Thyroid gland (tissue), 4 donors: ENCODE measurements at regions not wholly inside any gene's neighbourhood (a gene's known extent, or its start where the extent isn't known, plus 50 kb on each side); places are given as distances from the start of the nearest gene placed in this dataset.

Source experiments
- DNase-seq, 2 donors: peaks; one replicate each; pipeline ENCODE4 v3.0.0-alpha.2; 2019
- H3K27ac ChIP-seq, 3 donors: fragments of 200-600 bp; sonication (generic); 1 replicate in 2 of 3; 2 replicates in 1 of 3; pipeline ENCODE4 v1.5.1; 2016 to 2019; ENCODE audit warnings: mild to moderate bottlenecking in 1 of 3, moderate library complexity in 1 of 3
- H3K27me3 ChIP-seq: fragments of 200-600 bp; sonication (generic); one replicate; pipeline ENCODE4 v1.5.1; 2019
- H3K36me3 ChIP-seq, 2 donors: fragments of 200-600 bp; sonication (generic); one replicate each; pipeline ENCODE4 v1.5.1; 2016 to 2019
- H3K4me1 ChIP-seq, 2 donors: fragments of 200-600 bp; sonication (generic); one replicate each; pipeline ENCODE4 v1.5.1; 2017 to 2019
- H3K4me3 ChIP-seq, 3 donors: fragments of 200-600 bp; sonication (generic); replicated peaks in 1 of 3; 1 replicate in 2 of 3; 2 replicates in 1 of 3; pipeline ENCODE4 v1.5.1; 2016; ENCODE audit warnings: mild to moderate bottlenecking in 1 of 3
- H3K9me3 ChIP-seq: fragments of 200-600 bp; sonication (generic); one replicate; pipeline ENCODE4 v1.5.1; 2017
- POLR2A ChIP-seq, 2 donors: fragments of 450-650 bp; IDR thresholded peaks; one replicate each; pipeline ENCODE4 v1.6.1; 2017; ENCODE audit warnings: antibody characterized with exemption in 2 of 2, mild to moderate bottlenecking in 2 of 2, moderate library complexity in 1 of 2
- WGBS, 2 donors: methylation state at CpG; one replicate each; pipeline ENCODE4 v1.1.5; 2017; 5-methylcytosine and 5-hydroxymethylcytosine counted together
- intact Hi-C: fragments of 100-400 bp; cut with DNase I; formaldehyde crosslinking; loops from one replicate; pipeline ENCODE4 v1.15.1; 2023
- TF ChIP-seq, protein P1 (sequence below), 6 experiments: fragments of 200-600 bp in 3 of 6; fragments of 450-650 bp in 3 of 6; sonication (generic) in 3 of 6; IDR thresholded peaks; one replicate each; pipeline ENCODE4 v1.5.1; 2016 to 2019; ENCODE audit warnings: antibody characterized with exemption in 6 of 6, mild to moderate bottlenecking in 2 of 6, inconsistent platforms in 1 of 6, moderate library complexity in 1 of 6

DNA sequence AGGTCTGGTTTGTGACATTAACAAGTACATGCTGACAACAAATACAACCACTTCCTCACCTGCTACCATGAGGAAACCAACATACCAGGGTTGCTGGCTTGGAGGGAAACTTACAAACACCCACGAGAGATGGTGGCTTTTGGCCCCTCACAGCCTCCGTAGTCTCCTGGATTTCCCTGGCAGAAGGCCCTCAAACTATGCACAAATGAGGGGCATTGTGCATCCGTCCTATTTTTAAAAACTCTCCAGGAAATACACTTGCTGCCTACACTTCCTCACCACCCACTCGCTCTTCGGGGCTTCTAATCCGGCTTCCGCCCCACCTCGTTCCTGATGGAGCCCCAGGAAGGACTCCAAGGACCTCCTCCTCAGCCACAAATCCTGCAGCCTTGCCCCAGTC is 355.0 kb upstream of the GATB start:
- no peaks in the 10 kb centered on the region for H3K27me3 ChIP-seq
- no peaks in the 10 kb centered on the region for H3K9me3 ChIP-seq
- WGBS, 2 donors = 58 to 73% methylated on average over 8 of the region's 8 CpGs
- intact Hi-C loops = no loop called here
- H3K36me3 ChIP-seq = no peaks in the 10 kb centered on the region
- no peak overlapping the region for H3K27ac ChIP-seq
- no peaks in the 10 kb centered on the region for H3K4me1 ChIP-seq
- no peak for DNase-seq
- no peak overlapping the region for H3K4me3 ChIP-seq
- TF ChIP-seq POLR2A (IDR thresholded peaks at IDR 0.05) = no peak
- TF ChIP-seq, protein P1, sequence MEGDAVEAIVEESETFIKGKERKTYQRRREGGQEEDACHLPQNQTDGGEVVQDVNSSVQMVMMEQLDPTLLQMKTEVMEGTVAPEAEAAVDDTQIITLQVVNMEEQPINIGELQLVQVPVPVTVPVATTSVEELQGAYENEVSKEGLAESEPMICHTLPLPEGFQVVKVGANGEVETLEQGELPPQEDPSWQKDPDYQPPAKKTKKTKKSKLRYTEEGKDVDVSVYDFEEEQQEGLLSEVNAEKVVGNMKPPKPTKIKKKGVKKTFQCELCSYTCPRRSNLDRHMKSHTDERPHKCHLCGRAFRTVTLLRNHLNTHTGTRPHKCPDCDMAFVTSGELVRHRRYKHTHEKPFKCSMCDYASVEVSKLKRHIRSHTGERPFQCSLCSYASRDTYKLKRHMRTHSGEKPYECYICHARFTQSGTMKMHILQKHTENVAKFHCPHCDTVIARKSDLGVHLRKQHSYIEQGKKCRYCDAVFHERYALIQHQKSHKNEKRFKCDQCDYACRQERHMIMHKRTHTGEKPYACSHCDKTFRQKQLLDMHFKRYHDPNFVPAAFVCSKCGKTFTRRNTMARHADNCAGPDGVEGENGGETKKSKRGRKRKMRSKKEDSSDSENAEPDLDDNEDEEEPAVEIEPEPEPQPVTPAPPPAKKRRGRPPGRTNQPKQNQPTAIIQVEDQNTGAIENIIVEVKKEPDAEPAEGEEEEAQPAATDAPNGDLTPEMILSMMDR (IDR thresholded peaks at IDR 0.05) = no peak

DNA sequence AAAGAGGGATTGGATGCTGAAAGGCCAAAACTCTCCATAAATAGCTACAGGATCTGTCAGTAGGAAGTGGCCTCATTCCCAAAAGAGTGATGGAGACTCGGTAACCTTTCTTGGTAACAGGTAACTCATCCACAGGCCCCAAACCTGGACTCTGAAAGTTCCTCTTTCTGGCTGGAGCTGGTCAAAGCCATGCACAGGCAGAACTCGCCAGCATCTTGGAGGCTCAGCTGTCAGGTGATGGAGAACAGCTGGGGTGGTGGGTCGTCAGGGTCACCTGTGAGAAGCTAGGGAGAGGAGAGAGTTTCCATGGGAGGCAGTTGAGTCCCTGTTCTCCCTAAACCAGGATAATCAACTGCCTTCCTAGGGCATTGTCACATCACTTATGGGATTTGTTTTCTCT is 354.3 kb upstream of the GATB start:
- no peaks in the 10 kb centered on the region for H3K27me3 ChIP-seq
- H3K9me3 ChIP-seq = no peaks in the 10 kb centered on the region
- no peak for TF ChIP-seq POLR2A (IDR thresholded peaks at IDR 0.05)
- TF ChIP-seq, protein P1 (IDR thresholded peaks at IDR 0.05) = no peak
- H3K36me3 ChIP-seq = no peaks in the 10 kb centered on the region
- no peak overlapping the region for H3K27ac ChIP-seq
- H3K4me1 ChIP-seq = no peaks in the 10 kb centered on the region
- no peak for DNase-seq
- intact Hi-C loops = no loop called here
- 64 to 91% methylated on average over 2 to 3 of the region's 3 CpGs for WGBS, 2 donors
- no peak overlapping the region for H3K4me3 ChIP-seq

DNA sequence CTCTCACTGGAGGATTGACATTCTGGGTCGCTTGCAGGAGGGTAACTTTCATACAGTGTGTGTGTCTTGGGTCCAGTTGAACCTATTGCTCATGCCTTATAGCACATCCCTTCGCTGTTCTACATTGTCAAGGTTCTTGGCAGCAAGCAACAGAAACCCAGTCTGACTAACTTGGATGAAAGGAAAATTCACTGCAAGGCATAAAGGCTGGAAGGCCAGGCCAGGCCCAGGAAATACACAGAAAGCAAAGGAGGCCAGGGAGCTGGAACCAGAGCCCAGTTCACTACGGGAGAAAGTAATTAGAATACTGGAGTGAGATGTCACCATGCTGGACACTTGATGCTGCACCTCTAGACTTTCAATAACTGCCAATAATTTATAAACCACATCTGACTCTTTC is 353.8 kb upstream of the GATB start:
- H3K4me3 ChIP-seq = no peak overlapping the region
- 72 to 76% methylated on average over 3 of the region's 3 CpGs for WGBS, 2 donors
- no peaks in the 10 kb centered on the region for H3K9me3 ChIP-seq
- no peak for TF ChIP-seq POLR2A (IDR thresholded peaks at IDR 0.05)
- TF ChIP-seq, protein P1 (IDR thresholded peaks at IDR 0.05) = no peak
- no peaks in the 10 kb centered on the region for H3K4me1 ChIP-seq
- H3K27me3 ChIP-seq = no peaks in the 10 kb centered on the region
- no peak for DNase-seq
- no peak overlapping the region for H3K27ac ChIP-seq
- intact Hi-C loops = no loop called here
- H3K36me3 ChIP-seq = no peaks in the 10 kb centered on the region

- WGBS, 2 donors = 79 to 86% methylated on average over 2 of the region's 2 CpGs
- no peaks in the 10 kb centered on the region for H3K27me3 ChIP-seq
- no peaks in the 10 kb centered on the region for H3K9me3 ChIP-seq
- no peaks in the 10 kb centered on the region for H3K36me3 ChIP-seq
- H3K4me1 ChIP-seq = no peaks in the 10 kb centered on the region
- no peak for TF ChIP-seq POLR2A (IDR thresholded peaks at IDR 0.05)
- TF ChIP-seq, protein P1 (IDR thresholded peaks at IDR 0.05) = no peak
- no peak for DNase-seq
- no peak overlapping the region for H3K4me3 ChIP-seq
- H3K27ac ChIP-seq = no peak overlapping the region
- intact Hi-C loops = no loop called here
These were observed 352.1 kb upstream of the GATB start for GRCh38 chr4:152112887-152113286.

DNA sequence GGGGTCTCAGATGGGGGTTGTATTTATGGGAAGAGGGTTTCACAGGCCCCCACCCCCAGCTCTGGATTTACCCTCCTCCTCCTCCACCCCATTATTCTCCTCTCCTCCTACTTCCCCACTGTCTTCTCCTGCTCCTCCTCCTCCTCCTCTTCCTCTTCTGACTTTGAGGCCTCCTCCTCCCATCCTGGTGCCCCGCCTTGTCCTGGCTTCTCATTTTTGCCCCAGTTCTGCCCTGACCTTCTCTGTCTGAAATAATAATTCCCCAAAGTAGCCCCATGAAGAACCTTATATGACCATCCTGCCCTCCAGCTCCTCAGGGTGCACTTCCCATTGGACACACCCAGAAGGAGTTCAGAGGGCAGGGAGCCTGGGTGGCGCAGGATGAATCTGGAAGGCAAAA is 351.4 kb upstream of the GATB start:
- DNase-seq = no peak
- 93 to 96% methylated on average over 2 of the region's 2 CpGs for WGBS, 2 donors

More for the DNA sequence above, 351.4 kb upstream of the GATB start:
- H3K36me3 ChIP-seq = no peaks in the 10 kb centered on the region
- H3K4me3 ChIP-seq = no peak overlapping the region
- no peaks in the 10 kb centered on the region for H3K9me3 ChIP-seq
- no peaks in the 10 kb centered on the region for H3K4me1 ChIP-seq
- TF ChIP-seq POLR2A (IDR thresholded peaks at IDR 0.05) = no peak
- TF ChIP-seq, protein P1 (IDR thresholded peaks at IDR 0.05) = no peak
- intact Hi-C loops = no loop called here
- no peak overlapping the region for H3K27ac ChIP-seq
- no peaks in the 10 kb centered on the region for H3K27me3 ChIP-seq
